Activated CD4-positive, alpha-beta T cell treated with anti-CD3 and anti-CD28 coated beads, Interleukin-2, amount 50 U/mL, for 48 hours (primary cell): ENCODE measurements at regions not wholly inside any gene's neighbourhood (a gene's known extent, or its start where the extent isn't known, plus 50 kb on each side); places are given as distances from the start of the nearest gene placed in this dataset.

Source experiments
- DNase-seq, 2 experiments: peaks; one replicate each; pipeline ENCODE4 v3.0.0-alpha.2; 2020

DNA sequence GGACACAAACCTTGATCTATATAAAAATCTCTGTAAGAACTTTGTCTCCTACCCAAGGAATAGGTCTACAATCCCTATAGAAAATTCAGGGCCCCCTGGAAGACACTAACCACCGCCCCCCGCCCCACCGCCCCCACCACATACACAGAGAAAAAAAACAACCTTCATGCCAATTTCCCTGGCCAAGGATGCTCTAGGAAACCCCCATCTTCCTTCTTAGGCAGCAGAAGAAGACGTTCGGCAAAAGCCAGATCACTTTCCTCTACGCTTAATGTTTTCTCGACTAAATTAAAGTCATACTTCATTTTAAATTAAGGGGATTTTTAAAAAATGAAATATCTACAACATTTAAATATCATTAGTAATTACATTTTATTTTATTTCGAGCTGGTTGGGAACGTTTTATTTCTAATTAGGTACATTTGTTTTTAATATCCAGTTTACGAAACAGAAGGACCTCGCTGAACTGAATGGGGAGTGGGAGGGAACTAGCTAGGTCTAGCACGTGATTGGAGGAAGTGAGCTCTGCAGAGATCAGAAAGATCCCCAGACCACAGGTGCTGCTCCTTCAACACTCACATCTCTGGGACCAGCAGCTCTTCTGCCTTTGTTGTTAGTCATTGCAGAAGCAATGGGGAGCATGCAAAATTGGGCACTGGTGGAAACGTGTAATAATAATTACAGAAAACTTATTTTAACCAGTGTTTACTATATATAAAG, 472.3 kb downstream of the MN1 start:
- DNase-seq, result no peak

DNA sequence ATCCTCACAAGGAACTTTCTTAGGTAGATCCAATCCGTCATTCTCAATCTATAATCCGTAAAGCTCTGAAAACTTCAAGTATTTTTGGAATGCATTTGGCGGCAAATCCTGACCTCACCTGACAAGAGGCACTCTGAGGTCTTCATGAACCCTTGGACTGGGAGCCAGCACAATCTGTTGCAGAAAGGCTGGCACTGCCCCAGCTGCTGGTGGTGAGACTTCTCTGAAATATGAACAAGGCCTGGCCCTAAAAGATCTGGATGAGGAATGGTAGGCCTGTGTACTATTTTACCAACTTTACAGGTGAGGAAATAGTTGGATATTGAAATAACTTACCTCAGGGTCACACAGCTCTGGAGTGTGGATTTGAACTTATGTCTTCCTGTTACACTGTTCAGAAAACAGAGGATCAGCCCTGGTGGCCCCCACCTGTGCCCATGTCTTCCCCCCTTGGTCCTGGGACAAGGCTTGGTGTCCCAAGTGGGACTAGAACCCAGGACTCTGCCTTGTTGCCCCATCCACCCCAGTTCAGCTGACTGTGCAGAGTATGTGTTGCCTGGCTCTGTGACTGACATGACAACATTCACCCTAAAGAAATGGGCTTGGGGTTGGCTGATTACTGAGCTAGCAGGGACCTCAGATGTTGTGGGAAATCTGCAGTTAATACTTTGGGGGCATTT, 471.4 kb downstream of the MN1 start:
- DNase-seq, result no peak

DNA sequence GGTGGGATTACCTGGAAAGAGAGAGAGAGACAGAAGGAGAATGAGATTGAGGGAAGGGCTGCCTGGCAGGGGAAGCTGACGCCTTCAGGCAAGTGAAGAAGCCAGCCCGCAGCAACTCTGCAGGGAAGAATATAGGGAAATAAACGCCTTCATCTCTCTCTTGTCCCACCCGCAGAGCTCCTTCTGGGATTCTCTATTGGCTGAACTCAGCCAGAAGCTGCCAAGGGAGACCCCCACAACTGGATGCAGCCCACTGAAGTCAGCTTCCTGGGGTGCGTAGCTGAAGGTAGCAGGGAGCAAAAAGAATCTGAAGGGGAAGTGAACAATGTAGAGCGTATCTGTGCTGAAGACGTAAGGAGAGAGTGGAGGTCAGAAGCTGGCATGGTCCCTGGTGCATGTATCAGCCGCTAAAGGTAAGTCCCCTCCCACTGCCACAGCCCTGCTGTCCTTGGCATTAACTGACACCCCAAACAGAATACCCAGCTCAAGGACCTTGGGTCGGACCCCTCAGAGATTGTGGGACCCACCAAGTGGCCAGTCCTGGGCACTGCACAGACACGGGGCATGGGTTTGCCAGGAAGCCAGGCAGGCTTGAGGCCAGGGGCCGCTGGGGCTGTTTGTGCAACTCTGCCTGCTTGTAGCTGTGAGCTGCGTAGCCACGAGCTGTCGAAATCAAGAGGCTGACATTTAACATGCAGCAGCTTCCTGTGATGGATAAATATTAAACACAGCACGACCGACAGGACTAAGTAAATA, 469.9 kb downstream of the MN1 start:
- DNase-seq, result no peak

DNA sequence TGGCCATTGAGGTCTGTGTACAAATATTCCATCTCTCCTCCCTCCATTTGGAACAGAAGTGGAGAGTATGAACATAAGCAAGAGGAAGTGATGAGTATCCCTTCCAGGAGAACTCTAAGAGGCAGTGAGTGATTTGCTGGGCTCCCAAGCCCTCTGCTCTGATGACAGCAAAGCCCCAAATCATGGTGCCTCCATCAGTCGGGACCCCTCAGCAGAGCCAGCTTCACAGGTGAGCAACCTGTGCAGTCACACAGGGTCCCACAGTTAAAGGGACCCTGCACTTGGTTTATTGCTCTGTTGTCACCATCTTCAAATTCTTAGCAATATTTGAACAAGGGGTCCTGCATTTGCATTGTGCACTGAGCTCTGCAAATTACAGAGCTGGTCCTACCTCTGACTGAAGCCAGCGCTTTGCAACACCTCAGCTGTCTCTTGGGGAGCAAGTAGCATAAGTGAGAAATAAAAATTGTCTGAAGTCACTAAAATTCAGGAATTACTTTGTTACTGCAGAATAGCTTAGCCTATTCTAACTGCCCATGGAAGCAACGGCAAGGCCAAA, 466.4 kb downstream of the MN1 start:
- DNase-seq, result no peak

DNA sequence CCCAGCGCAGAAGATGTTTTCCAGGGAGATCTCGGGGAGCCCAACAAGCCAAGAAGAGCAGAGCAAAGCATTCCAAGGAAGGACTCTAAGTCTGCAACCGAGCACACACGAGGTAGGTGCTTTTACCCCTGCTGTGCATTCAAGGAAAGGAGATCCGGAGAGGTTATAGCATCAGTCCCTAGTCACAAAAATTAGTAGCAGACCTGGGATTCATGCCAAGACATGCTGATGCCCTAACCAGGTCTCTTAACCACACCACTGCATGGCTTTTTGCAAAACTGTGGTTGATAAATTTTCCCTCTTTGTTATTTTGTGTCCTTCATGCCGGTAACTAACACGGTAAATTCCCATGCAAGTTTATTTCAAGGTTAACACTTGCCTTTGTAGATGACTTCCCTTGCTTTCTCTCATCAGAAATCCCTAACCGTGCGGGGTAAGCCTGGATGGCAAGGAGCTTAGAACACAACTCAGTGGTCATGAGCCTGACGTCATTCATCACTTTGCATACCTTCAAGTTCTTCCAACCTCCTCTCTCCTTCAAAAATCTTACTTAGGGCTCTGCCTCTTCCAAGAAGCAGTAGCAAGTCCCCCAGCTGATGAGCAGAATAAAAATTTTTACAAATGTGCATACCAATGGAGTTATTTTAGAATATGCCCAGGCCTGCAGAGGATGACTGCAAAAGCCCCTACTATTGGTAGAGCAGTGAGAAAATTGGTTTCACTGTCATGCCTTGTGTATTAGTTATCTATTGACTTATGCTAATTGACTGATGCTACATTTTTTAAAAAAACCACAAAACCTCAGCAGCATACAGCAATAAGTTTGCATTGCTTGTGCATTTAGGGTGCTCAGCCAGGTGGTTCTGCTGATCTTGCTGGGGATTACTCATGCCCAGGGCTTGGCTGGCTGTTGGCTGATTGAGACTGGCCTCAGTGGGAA, 465.1 kb downstream of the MN1 start:
- no peak for DNase-seq

DNA sequence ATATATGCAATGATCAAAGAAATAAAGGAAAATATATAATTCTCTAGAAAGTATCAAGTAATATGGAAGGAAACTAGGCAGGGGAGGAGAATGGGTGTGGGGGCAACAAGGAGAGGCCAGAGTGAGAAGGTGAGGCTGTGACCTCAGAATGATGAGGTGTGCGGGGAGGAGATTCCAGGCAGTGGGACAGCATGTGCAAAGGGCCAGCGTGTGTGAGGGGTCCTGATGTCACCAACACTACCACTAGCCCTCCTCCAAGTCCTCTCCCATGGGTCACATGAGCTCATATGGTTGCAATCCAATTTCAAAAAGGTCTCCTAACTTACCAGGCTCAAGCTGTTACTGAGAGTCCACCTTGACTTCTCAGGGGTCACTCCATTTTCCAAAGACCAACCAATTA, 463.9 kb downstream of the MN1 start:
- DNase-seq, result no peak

DNA sequence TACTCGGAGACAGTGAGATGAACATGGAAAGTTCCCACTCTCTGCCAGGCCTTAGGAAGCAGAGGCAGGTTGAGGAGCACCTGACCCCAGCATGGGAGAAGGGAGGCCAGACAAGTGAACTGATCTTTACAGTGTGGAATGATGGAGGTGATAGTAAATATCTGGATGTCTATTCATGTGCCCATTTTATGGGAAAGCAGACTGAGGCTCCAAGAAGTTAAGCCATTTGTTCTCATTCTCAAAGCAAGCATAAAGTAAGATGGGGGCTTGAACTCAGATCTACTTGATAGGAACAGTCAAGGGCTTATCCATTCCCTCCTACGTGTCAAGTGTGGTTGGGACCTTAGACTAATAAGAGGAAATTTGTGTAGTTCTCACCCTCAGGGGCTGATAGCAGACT, 461.5 kb downstream of the MN1 start:
- no peak for DNase-seq

DNA sequence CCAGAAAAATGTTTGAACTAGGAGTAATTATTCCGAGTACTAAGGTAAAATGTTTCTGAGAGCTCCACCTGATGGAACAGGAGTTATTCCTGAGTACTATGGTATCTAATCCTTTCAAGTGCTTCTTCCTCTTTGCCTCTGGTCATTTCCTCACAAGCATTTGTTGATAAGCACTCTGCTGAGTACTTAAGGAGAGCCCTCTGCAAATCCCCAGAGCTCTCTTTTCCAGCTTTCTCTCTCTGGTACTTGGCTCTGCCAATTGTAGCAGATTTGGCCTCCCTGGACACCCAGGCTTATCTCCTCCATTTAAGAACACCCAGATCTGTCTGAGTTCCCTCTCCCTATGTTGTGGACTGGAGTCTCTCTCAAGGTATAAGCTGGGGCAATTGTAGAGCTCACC, 457.0 kb downstream of the MN1 start:
- DNase-seq, result no peak

DNA sequence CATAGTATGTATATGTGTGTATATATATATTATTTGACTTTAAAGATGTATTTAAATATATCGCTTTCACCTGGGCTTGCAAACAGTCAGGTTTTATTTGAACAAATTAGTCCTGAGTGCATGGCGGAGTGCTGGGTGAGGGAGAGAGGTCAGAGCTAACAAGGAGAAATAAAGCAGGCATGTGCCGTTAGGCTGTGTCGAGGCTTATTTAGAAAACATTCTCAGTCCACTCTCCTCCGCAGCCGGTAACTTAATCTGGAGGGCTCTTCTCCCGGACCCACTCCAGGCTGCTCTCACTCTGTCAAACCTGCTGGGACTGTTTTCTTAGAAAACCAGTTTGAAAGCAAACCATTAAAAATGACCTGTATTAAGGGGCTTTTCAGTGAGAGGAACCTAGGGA, 455.9 kb downstream of the MN1 start:
- DNase-seq, result no peak

DNA sequence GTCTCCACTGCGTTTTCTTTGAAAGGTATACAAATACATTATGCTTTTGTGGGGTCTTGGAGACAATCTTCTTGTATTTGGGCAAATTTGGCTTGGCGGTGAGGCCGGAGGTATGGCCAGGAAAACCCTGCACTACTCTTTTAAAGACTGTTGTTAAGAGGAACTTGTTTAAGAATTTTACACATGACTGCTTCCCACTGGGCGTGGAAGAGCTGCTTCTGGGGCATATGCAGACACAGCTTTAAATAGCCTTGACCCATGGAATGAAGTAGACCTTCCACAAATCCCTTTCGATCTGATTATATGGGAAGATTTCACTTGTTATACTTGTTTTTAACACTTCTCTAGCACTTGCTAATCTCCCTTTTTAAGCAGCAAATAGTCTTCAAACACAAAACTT, 453.6 kb downstream of the MN1 start:
- DNase-seq, result no peak

DNA sequence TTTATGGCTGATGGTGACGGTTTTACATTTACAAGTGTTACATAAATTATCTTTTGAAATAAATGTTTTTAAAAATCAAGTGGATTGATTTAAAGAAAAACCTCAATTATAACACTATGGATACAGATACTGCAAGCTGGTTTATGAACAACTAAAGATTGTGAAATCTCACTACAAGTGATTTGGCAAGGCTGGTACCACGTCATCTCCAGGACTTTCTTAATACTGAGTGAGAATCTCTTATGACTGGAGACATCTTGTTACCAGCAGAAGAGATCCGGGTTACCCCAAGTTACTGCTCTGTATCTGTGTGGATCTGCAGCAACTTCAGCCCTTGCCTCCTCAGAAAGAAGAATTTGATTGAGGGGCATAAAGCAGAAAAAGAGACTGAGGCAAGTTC, 452.9 kb downstream of the MN1 start:
- DNase-seq, result no peak

DNA sequence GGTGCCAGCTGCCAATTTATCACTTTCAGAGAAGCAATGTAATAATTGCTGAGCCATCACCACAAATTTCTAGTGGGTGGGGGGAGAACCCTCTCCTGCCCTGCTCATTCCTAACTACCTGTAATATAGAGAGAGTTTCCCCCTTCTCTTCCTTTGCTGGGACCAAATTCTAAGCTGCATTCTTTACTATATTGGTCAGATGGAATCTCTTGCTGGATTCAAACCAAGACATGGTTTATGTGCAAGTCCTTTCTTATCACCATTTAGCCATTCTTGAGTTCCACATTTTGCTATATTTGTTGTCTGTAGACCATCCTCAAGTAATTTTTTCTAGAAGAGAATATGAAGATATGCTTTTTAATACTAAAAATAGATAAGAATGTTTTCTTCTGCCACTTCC, 452.1 kb downstream of the MN1 start:
- no peak for DNase-seq

DNA sequence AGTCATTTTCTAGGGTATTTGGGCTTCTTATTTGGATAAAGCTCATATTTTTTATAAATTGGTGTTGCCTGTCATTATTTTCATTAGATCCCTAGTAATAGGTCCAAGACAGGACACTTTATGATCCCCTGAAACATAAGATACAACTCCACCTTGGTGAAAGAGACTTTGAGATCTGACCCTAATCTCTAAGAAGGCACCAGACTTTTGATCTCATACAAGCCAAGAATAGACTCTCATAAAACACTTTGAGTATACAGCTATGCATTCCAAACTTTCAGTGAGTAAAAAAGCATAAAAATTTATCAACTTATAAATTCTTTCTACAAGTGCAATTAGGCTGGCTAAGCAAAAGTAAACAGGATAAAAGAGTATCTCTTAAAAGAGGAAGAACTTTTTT, 451.2 kb downstream of the MN1 start:
- DNase-seq, result no peak

DNA sequence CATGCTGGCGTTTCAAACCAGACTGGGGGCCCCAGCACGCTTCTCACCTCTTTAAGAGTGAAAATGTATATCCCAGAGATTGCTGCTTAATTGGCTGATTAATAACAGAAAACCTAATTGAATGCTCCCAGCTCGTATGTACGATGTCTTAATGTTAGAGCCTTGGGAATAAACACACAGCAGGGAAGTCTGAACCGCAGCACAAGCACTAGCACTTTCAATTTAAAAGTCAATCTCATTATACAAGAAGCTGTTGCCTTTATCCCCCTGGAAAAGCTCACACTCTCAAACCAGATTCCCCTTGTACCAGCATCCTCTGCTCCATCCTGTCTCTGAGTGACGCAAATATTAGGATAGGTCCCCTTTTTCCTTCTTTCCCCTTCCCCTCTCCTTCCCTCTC, 449.1 kb downstream of the MN1 start:
- no peak for DNase-seq

DNA sequence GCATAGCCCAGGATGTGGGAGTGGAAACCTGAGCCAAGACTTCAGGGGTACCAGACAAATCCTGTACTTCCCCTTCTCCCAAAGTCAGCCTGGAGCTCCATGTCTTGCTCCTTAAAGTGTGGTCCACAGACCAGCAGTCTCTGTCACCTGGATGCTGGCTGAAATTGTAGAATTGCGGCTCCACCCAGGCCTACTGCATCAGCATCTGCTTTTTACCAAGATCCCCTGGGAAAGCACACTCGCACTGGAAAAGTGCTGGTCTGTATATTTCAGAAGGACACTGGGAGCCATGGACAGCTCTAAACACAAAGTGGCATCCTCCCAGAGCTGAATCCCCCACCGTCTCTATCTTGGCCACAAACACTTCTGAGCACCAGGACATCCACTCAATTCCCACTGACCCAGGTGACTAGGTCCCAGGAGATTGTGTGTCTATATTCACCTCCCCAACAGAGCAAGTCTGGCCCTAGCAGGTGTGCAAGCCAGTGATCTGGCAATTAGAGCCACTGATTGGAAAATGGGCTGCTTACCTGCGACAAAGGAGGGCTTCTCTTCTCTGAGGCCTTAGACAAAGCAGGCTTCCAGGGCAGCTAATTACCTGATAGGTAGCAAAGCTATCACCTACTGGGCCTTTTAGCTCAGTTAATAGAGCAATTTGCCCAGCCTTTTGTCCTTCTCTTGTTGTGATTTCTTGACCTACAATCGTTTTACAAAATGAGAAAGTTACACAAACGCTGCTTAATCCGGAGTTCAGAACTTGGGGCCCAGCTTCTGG, 443.3 kb downstream of the MN1 start:
- DNase-seq, result no peak

DNA sequence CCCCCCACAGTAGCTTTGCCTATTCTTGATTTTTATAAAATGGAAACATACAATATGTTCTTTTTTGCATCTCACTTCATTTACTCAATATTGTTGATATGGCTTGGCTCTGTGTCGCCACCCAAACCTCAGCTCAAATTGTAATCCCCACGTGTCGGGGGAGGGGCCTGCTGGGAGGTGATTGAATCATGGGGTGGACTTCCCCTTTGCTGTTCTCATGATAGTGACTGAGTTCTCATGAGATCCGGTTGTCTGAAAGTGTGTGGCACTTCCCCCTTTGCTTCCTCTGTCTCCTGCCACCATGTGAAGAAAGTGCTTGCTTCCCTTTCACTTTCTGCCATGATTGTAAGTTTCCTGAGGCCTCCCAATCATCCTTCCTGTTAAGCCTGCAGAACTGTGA, 431.3 kb downstream of the MN1 start:
- DNase-seq, result no peak

DNA sequence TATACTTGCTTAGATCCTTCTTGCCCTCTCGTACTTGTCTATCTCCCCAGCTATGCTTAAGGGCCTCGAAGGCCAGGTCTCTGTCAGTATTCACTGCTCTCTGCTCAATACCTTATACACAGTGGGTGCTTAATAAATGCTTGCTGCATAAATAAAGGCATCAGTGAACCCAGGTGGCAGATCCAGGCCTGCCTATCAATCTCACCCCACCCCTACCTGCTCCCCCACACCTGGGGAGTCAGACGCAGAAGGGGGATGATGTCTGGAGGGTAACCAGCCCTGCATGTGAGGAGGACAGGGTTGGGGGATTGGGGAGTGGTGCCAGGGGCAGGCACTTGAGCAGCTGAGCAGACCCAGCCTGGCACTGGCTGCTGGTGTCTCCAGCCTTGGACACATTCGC, 430.6 kb downstream of the MN1 start:
- no peak for DNase-seq

DNA sequence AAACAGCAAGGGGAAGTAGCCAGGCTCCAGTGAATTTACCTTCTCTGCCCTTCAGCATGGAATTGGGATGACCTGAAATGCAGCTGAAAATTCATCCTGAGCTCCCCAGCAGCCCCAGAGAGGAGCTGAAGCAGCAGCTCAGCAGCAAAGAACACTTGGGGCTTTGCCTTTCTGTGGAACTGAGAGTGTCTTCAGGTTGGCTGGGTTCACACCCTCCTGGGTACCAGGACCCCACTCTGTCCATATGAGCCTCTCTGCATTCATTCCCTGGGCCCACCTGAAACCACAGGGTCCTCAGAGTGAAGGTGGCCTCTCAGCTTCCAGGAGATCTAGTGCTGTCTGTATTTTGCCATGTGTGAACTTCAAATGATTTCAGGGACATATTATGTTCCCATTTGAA, 429.2 kb downstream of the MN1 start:
- DNase-seq, result no peak

DNA sequence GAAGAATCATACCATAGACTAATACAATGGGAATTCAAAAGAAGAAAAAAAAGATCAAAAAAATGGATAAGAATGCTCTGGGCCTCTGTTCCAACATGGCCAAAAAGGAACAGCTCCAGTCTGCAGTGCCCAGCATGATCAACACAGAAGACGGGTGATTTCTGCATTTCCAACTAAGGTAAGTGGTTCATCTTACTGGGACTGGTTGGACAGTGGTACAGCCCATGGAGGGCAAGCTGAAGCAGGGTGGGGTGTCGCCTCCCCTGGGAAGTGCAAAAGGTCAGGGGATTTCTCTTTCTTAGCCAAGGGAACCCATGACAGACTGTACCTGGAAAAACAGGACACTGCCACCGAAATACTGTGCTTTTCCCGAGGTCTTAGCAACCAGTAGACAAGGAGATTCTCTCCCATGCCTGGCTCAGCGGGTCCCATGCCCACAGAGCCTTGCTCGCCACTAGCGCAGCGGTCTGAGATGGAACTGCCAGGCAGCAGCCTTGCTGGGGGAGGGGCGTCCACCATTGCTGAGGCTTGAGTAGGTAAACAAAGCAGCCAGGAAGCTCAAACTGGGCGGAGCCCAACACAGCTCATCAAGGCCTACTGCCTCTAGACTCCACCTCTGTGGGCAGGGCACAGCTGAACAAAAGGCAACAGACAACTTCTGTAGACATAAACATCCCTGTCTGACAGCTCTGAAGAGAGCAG, 428.4 kb downstream of the MN1 start:
- DNase-seq, result no peak

DNA sequence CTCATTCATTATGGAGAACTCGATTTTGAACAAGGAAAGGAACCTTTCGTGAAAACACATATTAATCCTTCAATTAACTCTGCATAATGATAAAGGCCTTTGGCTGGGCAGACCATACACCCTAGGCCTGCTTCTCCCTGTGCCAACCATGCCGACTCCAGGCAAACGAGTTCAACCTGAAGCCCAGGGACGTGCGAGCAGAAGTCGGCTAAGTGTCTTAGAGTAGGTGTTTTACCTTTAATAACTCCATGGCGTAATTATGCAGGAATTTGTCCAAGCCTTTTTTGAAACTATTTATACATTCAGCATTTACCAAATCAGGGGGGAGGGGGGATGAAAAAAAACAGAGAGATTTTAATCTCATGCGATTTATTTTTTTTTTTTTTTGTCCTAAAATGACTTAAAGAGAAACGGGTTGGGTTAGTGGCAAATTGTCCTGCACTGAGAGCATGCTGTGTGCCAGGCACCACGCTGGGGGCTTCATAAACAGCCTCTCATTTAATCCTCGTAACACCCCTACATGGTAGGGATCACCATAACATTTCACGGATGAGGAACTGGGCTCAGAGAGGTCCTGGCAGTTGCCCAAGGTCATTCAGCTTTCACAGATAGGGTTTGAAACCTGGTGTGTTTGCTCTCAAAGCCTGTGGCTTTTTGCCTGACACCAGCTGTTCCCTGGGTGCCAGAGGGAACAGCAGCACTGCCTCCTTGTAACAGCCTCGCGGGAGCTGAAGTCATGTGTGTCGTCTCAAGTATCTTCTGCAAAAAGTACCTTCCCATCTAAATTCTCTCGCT, 423.9 kb downstream of the MN1 start:
- no peak for DNase-seq
